PC-9 (cell line): ENCODE measurements at regions not wholly inside any gene's neighbourhood (a gene's known extent, or its start where the extent isn't known, plus 50 kb on each side); places are given as distances from the start of the nearest gene placed in this dataset.

Experiments
- CTCF ChIP-seq: fragments of 200-600 bp; sonication (generic); conservative IDR thresholded peaks from 2 replicates; pipeline ENCODE4 v1.6.1; 2017; ENCODE audit warnings: mixed run types, antibody characterized with exemption, mild to moderate bottlenecking, moderate library complexity
- EZH2 ChIP-seq: fragments of 200-600 bp; sonication (generic); IDR thresholded peaks from 2 replicates; pipeline ENCODE4 v1.8.0; 2017; ENCODE audit warnings: antibody characterized with exemption, low read depth

GRCh38 chr11:88427719-88428118 lies 90.2 kb upstream of the CTSC start:
- TF ChIP-seq CTCF (no peak), EZH2 (no peak)
